HG03520 (cell line): ENCODE measurements at regions not wholly inside any gene's neighbourhood (a gene's known extent, or its start where the extent isn't known, plus 50 kb on each side); places are given as distances from the start of the nearest gene placed in this dataset.
A peak's percentile ranks its signal among the peaks of the same experiment; 100 is the strongest.

Experiments
- ATAC-seq: cut with Tn5 transposase; IDR thresholded peaks from one replicate; pipeline ENCODE4 v1.9.1; 2021; ENCODE audit warnings: mild to moderate bottlenecking, moderate library complexity; ENCODE audit not compliant: unreplicated experiment

DNA sequence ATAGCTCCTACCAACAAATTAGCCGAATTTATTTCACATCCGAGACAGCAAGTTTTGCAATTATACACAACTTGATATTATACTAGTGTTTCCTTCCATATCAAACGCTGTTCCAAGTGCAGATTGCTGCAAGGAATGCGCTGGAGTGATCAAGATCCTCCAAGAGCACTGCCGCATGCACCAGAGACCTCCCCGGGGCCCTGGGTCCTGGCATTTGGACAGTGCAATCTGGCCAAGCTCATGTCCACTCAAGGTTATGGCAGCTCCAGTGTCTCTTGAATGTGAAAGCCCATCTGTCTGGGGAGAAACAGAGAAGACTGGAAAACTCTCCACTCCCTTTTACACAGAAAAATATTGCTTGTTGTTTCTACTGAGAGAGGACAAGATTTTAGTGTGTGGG lies 111.9 kb downstream of the HSPH1 start:
- ATAC-seq: no peak

DNA sequence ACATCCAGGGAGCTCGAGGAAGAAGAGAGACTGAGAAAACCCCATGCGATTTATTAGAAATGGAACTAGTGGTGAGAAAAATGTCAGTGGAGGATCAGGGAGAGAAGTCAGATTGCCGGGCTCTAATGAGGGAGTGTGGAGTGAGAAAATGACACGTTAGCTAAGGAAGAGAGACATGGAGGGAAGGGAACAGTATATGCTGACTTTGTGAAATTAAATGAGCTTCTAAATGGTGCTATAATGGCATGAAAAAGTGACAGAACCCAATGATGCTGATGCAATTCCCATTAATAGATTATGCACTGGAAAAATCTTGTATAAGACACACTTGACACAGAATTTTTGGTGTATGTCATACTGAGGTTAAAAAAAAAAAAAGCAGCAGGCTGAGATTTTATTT lies 112.6 kb downstream of the HSPH1 start:
- no peak for ATAC-seq

DNA sequence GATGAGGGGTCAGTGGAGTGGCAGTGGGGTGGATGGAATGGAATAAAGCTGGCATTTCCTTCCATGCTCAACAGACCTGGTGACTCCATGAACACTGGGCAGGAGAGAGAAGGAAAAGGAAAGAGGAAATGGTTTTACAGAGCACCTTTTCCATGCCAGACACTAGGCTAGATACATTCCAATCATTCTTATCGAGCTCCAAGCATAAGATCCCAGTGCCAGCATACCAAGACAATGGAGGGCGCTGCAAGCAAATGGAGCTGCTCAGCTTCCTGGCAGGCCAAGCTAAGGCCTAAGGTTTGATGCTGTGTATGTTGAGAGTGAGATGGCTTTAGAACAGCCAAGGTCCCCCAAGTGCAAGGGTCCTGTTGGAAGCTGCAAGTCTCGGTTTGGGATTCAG lies 113.2 kb downstream of the HSPH1 start:
- no peak for ATAC-seq

DNA sequence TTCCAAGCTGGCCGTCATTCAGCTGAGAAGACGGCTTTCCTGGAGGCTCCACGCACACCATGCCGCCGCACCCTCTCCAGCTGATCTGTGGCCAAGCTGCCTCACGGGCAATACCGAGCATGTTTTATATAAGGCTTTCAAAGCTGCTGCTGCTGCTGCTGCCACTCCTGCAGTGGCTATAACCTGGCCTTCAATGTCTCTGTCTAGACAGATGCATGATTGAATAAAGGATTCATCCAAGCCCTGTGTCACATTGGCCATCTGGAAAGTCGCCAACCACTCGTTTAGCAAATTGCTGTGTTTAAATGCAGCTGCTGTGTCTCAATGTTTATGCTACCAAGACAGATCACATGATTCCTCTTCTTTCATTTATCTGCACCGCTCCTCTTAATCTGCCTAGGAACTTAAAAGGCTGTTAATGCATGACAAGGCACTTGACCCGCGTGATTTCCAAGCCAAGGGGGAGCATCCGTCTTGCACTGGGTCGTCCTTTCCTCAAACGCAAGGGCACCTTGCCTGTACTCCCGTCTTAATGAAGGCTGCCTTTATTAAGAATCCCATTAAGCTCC lies 114.3 kb downstream of the TEX26 start:
- no peak for ATAC-seq

DNA sequence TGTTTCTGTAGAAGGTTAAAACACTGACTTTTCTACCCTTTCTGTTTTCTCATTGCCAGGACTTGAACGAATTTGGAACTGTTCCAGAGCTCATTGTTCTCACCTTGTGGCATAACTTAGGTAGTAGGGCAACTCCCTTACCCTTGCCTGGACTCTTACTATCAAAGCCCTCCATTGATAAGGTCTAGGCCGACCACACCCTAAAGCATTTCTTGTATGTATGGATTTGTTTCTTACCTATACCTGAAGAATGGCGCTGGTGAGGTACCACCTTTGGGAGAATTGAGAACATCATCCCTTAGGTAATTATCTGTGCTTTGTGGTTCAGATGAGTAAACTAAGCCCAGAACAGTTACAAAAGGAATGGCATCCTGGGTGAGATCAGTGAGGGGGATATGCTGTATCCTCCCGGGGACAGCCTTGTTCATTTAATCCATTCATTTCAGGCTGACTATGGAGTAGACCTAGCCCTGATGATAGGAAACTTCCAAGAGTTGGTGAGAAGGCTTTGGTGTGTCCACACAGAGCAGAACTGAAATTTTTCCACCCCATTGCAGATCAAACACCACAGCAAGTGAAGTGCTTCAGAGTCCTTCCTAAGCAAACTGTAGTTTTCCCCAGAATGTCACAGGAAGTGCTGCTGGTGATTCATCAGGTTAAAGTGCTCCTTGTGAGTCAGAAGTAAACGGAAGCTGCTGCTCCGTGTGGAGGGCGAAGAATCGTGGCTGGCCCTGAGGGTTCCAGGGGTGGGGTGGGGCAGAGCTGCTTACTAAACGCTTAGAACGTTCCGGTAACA lies 113.0 kb downstream of the TEX26 start:
- ATAC-seq: no peak

DNA sequence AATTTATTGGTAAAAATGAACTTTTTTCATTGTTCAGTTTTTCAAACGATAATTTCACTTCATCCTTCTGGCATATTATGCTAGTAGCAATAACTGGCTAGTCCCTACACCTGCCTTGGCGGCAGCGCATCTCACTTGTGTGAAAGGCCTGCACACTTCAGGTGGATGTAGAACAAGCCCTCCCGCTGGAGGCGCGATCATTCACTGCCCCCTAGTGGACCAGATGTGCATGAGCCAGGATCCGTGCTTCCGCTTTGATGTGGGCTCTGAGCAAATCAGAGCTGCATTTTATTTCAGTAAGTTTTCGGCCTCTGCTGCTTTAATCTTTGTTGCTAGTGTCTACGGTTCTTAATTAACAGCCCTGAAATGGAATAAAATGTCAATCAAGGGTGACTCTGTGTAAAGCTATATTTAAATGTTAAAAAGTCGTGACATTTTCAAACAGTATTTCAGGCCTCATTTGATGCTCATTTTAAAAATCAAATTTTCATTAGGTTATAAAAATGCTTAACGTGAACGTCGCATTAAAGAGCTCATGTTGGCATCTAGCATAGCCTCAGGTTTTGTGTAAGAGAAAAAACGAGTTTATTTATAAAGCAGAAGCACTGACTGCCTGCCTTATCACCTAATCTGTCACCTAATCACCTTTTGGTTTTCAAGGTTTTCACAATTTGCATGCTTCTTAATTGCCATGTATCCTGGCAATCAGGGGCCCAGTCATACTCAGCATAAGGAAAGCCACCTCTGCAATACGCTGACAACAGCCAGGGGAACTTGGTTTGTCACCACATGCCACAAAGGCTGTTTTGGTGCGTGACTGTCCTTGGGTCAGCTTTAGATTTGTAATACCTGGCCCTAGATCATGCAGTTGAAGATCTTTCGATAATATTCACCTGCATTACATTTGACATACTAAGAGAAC lies 112.2 kb downstream of the TEX26 start:
- ATAC-seq: peak; percentile 78

DNA sequence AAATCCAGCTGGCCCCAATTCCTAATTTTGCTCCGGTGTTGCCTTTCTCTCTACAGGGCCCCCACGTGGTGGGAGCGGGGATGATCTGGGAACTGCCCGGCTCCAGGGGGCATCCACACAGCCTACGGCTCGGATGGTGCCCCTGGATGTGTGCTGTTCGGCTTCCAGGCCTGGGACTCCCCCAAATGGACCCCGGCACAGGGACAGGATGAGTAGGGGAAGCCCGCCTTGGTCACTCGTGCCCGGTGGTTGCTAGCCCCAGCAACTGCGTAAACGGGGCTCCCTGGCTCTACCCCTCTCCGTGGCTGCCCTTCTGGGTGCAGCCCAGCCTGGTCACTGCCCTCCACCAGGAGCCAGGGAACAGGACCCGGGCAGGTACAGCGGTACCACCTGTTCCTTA lies 111.5 kb downstream of the TEX26 start:
- peak; percentile 3 for ATAC-seq

DNA sequence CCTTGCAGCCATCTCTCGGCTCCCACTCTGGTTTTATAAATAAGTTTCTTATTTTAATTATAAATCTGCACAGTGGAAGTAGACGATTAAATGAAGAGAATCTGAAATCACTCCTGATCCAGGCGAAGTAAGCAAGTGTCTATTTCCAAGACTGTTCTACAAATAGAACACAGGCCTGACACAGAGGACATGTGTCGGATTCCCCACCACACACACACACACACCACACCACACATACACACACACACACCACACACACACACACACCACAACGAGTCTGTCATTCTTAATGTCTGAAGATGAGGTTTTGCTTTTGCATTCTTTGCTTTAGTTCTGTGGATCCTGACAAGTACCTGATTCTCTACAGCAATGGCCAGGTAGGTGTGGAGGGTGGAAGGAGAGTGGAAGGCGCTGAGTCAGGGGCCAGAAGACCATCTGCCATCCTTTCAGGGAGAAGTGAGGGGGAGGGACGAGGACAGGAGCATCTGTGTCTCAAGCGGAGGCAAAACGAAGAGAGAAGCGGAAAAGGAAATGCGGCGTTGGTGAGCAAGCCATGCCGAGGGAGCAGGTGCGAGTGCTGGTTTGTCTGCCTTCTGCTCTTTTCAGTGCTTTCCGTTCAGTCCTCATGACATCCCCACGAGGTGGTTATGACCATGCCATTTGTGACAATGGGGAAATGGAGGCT lies 110.2 kb downstream of the TEX26 start:
- no peak for ATAC-seq

DNA sequence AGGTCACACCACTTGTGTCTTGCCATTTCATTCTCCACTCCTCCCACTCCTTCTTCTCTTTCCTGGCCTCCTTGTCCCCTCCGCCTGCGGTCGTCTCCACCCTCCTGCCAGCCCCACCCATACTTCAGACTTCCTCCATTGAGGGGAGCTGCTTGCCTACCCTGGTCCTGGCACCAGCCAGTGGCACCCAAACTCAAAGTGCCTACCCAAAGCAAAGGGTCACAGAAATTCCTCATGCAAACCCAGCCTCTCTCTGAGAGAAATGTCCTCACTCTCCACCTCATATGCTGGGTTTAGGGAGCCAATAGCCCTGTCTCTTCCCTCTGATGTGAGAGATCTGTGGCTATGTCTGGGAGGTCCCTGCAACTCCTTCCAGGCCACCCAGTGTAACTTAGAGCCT lies 109.6 kb downstream of the TEX26 start:
- no peak for ATAC-seq

DNA sequence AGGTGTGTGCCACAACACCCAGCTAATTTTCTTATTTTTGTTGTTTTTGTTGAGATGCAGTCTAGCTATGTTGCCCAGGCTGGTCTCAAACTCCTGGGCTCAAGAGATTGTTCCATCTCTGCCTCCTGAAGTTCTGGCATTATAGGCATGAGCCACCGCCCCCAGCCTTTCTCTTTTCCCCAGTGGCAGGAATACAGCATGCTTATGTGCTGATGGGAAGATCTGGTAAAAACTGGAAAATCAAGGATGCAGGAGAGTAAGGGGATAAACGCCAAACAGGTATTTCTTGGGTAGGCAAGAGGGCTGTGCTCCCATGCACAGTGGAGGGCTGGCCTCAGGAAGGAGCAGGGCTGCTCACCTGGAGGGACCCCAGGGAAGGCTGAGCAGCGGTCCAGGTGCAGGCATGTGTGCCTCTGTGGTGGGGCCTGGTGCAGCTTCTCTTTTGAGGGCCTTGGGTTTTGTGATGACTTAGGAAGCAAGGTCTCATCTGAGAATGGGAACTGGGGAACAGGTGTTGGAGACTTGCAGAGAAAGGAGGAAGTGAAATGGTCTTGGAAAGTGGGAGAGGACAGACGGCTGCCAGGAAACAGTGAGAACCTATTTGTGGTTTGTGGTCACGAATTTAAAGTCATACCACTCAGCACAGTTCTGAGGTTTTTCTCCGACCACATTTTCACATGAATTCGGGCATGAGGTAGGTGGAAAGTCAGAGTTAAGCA lies 106.5 kb downstream of the TEX26 start:
- ATAC-seq: peak; percentile 61

DNA sequence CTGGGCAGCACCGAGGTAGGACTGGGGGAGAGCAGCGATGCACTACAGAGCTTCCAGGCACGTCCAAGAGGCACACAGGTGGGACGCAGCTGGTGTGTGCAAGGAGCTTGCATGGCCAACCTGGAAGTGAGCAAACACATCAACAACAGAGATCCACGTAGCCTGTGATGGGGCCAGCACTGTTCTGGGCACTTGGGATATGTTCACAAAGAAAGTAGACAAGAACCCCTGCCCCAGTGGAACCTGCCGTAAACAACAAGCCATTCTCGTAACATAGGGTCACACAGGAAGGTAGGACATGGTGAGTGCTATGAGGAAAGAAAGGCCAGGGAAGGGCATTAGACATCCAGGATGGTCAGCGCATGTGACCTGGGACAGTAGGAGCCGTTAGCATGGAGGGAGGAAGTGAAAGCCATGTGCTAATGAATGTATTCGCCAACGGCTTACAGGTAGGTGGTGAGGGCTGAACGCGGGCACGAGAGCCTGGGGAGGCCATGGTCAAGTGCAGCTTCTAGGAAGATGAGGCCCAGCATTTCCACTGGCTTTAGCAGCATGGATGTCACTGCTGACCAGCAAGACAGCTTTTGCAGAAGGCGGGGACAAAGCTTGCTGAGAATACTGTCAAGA lies 105.5 kb downstream of the TEX26 start:
- no peak for ATAC-seq

DNA sequence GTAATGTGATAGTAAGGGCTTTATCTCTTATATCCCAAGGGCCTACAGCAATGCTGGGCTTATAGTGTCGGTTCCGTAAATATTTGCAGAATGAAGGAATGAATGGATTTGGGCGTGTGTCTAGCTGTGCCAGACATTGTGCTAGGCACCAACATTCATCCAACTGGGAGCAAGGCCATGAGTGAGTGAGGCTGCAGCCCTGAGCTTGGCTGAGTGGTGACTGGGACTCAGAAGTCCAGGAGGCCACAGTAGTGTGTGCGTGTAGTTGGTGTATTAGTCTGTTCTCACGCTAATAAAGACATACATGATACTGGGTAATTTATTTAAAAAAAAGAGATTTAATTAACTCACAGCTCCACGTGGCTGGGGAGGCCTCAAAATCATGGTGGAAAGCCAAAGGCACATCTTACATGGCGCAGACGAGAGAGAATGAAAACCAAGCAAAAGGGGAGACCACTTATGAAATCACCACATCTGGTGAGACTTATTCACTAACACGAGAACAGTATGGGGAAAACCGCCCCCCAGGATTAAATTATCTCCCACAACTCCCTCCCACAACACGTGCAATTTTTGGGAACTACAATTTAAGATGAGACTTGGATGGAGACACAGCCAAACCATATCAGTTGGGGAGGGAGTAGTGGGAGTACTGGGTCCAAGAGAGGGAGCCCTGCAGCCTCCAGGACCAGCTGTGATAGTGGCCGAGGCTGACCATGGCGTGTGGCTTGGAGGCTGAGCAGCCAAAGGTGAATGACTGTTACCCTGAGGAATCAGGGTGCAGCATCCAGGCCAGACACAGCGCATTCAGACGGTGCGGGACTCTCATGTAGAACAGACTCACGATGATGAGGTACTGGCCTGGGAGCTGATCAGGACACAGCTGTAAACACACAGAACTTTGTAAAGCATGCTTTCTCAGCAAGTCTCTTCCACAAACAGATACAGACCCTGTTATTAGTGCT lies 104.6 kb downstream of the TEX26 start:
- no peak for ATAC-seq

DNA sequence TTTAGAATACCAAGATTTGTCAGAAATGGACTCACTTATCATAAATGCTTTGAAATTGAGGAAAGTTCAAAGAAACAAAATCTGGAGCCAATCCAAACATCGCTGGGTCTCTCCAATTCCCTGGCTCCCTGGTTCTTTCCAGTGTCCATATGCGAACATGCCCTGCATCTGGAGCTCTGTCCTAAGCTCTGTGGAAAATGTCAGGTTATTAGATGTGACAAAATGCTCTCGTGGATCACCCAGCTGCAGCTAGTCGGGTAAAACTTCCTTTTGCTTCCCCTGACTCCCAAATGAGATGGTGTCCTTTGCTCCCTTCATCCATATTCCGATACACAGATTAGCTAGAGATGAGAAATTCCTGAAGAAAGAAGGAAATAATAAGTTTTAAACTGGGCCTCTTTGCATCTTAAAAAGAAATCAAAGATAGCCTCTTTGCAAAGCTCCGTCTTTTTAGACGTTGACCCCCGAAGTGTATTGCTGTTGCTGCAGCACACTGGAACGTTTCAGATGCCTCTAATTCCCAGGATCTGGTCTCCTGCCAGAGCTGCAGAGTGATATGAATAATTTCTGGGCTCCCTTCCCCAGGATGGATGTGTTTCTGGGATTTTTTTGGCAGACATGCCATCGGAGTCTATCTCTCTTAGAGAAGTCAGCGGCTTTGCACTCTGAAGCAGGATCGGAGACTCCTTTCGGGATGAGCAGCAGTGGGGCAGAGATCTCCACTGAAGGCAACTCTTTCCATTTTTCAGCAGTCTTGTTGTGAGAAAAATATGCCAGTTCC lies 102.9 kb downstream of the TEX26 start:
- ATAC-seq: no peak

DNA sequence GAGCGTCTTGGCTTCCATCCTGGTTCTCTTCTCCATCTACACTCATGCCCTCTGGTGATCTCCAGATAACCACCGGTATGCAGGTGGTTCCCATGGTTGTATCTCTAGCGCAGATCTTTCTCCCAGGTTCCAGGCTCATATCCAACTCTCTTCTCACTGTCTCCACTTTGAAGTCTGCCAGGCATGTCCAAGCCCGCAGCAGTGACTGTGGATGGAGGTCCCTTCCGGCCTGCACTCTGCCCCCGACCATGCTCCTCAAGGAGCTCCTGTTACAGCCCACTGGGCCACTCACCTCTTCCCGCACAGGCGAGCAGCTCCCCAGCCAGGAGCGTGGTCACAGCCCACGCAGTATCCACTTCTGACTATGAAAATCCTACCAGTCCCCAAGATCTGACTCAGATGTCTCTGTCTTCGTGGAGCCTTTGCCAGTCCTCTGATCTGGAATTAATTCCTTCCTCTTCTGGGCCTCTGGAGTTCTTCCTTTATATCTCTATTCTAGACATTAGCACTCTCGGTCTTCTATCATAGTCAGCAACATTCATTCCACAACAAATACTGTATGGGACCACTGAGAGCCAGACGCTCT lies 100.2 kb downstream of the TEX26 start:
- ATAC-seq: no peak

DNA sequence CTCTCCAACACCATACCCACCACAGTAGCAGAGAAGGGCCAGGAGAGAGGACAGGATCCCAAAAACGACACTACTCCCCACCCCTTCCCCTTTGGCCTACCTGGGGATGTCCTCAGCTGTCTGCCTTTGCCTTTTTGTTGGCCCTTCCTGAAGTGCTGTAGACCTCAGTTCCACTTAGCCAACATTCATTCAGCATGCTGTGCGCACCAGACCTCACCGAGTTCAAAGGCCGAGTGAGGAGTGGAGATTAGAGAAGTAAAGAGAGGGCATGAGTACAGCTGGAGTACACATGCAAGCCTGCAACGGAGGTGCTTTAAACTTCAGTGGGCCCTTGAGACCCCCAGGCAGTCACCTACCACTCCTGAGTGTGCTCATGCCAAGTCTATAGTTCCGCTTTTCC lies 99.0 kb downstream of the TEX26 start:
- no peak for ATAC-seq

DNA sequence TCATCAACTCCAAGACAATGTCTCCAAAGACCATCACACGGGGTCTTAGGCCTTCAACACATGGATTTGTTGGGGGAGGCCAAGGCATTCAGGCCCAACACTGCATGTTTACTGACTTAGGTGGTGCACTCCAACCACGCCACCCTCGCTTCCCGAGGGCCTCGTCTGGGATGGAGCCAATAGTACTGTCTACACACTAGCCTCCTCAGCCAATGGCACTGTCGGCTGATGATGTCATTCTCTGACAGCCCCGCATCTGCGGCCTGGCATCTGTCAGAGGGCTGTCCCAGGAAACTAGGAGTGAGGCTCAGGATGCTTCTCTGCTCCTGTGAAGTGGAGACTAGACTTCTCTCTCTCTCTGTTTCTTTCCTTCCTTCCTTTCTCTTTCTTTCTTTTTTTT lies 96.6 kb downstream of the TEX26 start:
- ATAC-seq: no peak

DNA sequence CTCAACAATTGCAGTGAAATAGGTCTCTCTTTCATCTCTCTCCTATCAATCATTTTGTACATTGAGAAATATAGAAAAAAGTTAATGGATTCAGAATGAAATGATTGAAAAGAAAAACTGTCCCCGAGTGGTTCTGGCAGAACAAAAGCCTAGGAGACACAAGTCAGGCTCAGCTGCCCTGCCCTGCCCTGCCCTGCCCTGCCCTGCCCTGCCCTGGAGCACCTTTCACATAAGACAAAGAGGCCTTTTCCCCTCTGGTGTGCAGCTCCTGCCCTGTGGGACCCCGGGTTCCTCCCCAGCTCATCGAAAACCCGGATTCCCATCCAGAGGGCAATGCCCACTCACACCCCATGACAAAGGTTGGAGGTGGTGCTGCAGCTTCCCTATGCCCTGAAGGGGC lies 94.7 kb downstream of the TEX26 start:
- ATAC-seq: no peak
